ENCODE measurements at regions not wholly inside any gene's neighbourhood (a gene's known extent, or its start where the extent isn't known, plus 50 kb on each side); places are given as distances from the start of the nearest gene placed in this dataset.

DNA sequence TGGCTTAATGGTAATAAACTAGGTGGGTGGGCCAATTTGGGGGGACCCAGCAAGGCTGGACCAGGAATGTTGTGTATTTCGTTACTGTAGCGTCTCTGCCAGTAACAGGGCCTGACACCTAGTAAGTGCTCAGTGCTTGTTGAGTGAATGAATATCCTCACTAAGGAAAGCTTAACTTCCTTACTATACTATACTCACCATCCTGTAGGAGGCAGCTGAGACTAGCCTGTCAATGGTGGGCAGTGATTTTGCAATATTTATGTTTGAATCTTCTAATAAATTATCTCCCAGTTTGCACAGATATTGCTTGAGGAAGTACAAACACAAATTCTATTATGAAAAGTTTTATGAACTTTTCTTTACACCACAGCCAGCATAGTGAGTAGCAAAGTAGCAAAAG, 370.7 kb upstream of the SYT4 start:
- TF ChIP-seq, protein P1, sequence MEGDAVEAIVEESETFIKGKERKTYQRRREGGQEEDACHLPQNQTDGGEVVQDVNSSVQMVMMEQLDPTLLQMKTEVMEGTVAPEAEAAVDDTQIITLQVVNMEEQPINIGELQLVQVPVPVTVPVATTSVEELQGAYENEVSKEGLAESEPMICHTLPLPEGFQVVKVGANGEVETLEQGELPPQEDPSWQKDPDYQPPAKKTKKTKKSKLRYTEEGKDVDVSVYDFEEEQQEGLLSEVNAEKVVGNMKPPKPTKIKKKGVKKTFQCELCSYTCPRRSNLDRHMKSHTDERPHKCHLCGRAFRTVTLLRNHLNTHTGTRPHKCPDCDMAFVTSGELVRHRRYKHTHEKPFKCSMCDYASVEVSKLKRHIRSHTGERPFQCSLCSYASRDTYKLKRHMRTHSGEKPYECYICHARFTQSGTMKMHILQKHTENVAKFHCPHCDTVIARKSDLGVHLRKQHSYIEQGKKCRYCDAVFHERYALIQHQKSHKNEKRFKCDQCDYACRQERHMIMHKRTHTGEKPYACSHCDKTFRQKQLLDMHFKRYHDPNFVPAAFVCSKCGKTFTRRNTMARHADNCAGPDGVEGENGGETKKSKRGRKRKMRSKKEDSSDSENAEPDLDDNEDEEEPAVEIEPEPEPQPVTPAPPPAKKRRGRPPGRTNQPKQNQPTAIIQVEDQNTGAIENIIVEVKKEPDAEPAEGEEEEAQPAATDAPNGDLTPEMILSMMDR (IDR thresholded peaks at IDR 0.05): no peak
- TF ChIP-seq POLR2A (IDR thresholded peaks at IDR 0.05) (no peak), POLR2AphosphoS5 (IDR thresholded peaks at IDR 0.05) (no peak), EP300 (IDR thresholded peaks at IDR 0.05) (no peak)

Data from suprapubic skin (tissue), 4 donors.